M059J (cell line): ENCODE measurements at regions not wholly inside any gene's neighbourhood (a gene's known extent, or its start where the extent isn't known, plus 50 kb on each side); places are given as distances from the start of the nearest gene placed in this dataset.
"Not testable (repeated sequence)": the region's sequence is repeated elsewhere in the genome, so short reads cannot be mapped to it uniquely, and the experiment has no call there.

Experiments
- DNase-seq: peaks from one replicate; pipeline ENCODE4 v3.0.0-alpha.2; 2012; ENCODE audit warnings: low read depth

- DNase-seq = peak; percentile 11
These were observed 143.7 kb upstream of the ZNF385D start for GRCh38 chr3:21894459-21895340.

GRCh38 chr3:21898316-21898715, 147.3 kb upstream of the ZNF385D start:
- DNase-seq = no peak

GRCh38 chr3:21901484-21901883, 150.5 kb upstream of the ZNF385D start:
- no peak for DNase-seq

- no peak for DNase-seq
These were observed 151.9 kb upstream of the ZNF385D start for GRCh38 chr3:21902956-21903355.

- no peak for DNase-seq
These were observed 158.1 kb upstream of the ZNF385D start for GRCh38 chr3:21909096-21909495.

GRCh38 chr3:21912711-21913110, 161.7 kb upstream of the ZNF385D start:
- DNase-seq = no peak

GRCh38 chr3:21913791-21914190, 162.8 kb upstream of the ZNF385D start:
- peak; percentile 4 for DNase-seq

- DNase-seq = no peak
These were observed 163.4 kb upstream of the ZNF385D start for GRCh38 chr3:21914451-21914850.

- peak; percentile 1 for DNase-seq
These were observed 168.4 kb upstream of the ZNF385D start for GRCh38 chr3:21919383-21919782.

- peak; percentile 52 for DNase-seq
These were observed 169.4 kb upstream of the ZNF385D start for GRCh38 chr3:21920421-21920861.

- DNase-seq = peak; percentile 48
These were observed 172.1 kb upstream of the ZNF385D start for GRCh38 chr3:21923156-21923555.

- DNase-seq = no peak
These were observed 176.3 kb upstream of the ZNF385D start for GRCh38 chr3:21927261-21927660.

- no peak for DNase-seq
These were observed 183.6 kb upstream of the ZNF385D start for GRCh38 chr3:21934591-21934990.

GRCh38 chr3:21936207-21936606, 185.2 kb upstream of the ZNF385D start:
- no peak for DNase-seq

- no peak for DNase-seq
These were observed 187.3 kb upstream of the ZNF385D start for GRCh38 chr3:21938267-21938681.

- peak; percentile 67 for DNase-seq
These were observed 191.3 kb upstream of the ZNF385D start for GRCh38 chr3:21942328-21942727.

- peak; percentile 32 for DNase-seq
These were observed 193.2 kb upstream of the ZNF385D start for GRCh38 chr3:21944251-21944650.

- DNase-seq = no peak
These were observed 201.8 kb upstream of the ZNF385D start for GRCh38 chr3:21952856-21953255.

GRCh38 chr3:21954709-21955108, 203.7 kb upstream of the ZNF385D start:
- DNase-seq = peak; percentile 13

- DNase-seq = no peak
These were observed 204.4 kb upstream of the ZNF385D start for GRCh38 chr3:21955406-21955805.

- DNase-seq = no peak
These were observed 209.0 kb upstream of the ZNF385D start for GRCh38 chr3:21960033-21960432.

GRCh38 chr3:21962456-21962855, 211.4 kb upstream of the ZNF385D start:
- DNase-seq = no peak

- not testable (repeated sequence) for DNase-seq
These were observed 215.4 kb upstream of the ZNF385D start for GRCh38 chr3:21966457-21966856.

GRCh38 chr3:21979706-21980105, 228.7 kb upstream of the ZNF385D start:
- DNase-seq = peak; percentile 60
